ENCODE measurements at regions not wholly inside any gene's neighbourhood (a gene's known extent, or its start where the extent isn't known, plus 50 kb on each side); places are given as distances from the start of the nearest gene placed in this dataset.

DNA sequence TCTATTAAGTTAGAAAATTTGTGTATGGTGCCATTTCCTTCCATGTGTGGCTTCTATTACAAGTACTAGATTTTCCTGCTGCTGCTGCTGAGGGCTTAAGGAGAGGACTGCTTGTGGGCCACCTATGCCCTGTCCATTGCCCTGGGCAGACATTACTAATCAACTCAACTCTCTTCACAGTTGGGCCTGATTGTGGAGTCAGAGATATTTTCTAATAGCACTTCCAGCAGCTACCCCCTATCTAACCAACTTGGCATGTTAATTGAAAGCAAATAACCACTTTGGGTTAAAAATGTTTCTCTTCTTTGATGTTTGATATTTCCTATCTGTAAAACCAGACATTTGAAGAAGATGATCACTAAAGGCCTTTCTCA lies 242.0 kb downstream of the EDEM1 start:
- no peak overlapping the region for H3K27ac ChIP-seq (ENCODE audit: insufficient read depth, low read depth, low read length)
- H3K9me1 ChIP-seq (replicated peaks; ENCODE audit: control insufficient read depth, extremely low read depth, insufficient read depth, low read length): no peaks in the 10 kb centered on the region
- intact Hi-C loops (cut with micrococcal nuclease) (no loop called here), dilution Hi-C loops (cut with MboI; ENCODE audit: extremely low pct_ligation_motif_present, low sequenced_read_pairs) (no loop called here)
- no peak for DNase-seq (ENCODE audit: low read depth, low spot score)
- H4K20me1 ChIP-seq (replicated peaks; ENCODE audit: control insufficient read depth, extremely low read depth, insufficient read depth, low read length): no peaks in the 10 kb centered on the region
- H2AFZ ChIP-seq (ENCODE audit: low read depth, low read length): no peak overlapping the region
- H3K9ac ChIP-seq (replicated peaks; ENCODE audit: extremely low read depth, insufficient read depth, low read length): no peak overlapping the region
- H3K36me3 ChIP-seq (ENCODE audit: control insufficient read depth in 2 of 2, extremely low read depth in 1 of 2, insufficient read depth in 2 of 2, low read length in 2 of 2): no peaks in the 10 kb centered on the region
- FAIRE-seq: no peak
- no peaks in the 10 kb centered on the region for H3K27me3 ChIP-seq (ENCODE audit: control insufficient read depth in 2 of 2, insufficient read depth in 2 of 2, low read length in 2 of 2)
- H3K4me1 ChIP-seq (ENCODE audit: control insufficient read depth, extremely low read depth, insufficient read depth, low read length): no peaks in the 10 kb centered on the region
- ChIA-PET POLR2A (no interaction called here), CTCF (no interaction called here)
- TF ChIP-seq POLR2AphosphoS5 (IDR thresholded peaks at IDR 0.05; ENCODE audit: insufficient read depth, low read depth, low read length) (no peak), EZH2 (IDR thresholded peaks at IDR 0.05; ENCODE audit: borderline replicate concordance, low read depth, low read length, severe bottlenecking) (no peak), FOS (IDR thresholded peaks at IDR 0.05; ENCODE audit: borderline replicate concordance, insufficient read depth, low read length) (no peak), GATA2 (IDR thresholded peaks at IDR 0.05; ENCODE audit: insufficient read depth, insufficient read length, low read depth, low read length) (no peak), JUN (IDR thresholded peaks at IDR 0.05; ENCODE audit: borderline replicate concordance, insufficient read depth, insufficient read length, low read depth) (no peak), POLR2A (IDR thresholded peaks at IDR 0.05; ENCODE audit: low read depth, low read length) (no peak), MYC (IDR thresholded peaks at IDR 0.05; ENCODE audit: low read depth, low read length) (no peak)
- TF ChIP-seq, protein P1, sequence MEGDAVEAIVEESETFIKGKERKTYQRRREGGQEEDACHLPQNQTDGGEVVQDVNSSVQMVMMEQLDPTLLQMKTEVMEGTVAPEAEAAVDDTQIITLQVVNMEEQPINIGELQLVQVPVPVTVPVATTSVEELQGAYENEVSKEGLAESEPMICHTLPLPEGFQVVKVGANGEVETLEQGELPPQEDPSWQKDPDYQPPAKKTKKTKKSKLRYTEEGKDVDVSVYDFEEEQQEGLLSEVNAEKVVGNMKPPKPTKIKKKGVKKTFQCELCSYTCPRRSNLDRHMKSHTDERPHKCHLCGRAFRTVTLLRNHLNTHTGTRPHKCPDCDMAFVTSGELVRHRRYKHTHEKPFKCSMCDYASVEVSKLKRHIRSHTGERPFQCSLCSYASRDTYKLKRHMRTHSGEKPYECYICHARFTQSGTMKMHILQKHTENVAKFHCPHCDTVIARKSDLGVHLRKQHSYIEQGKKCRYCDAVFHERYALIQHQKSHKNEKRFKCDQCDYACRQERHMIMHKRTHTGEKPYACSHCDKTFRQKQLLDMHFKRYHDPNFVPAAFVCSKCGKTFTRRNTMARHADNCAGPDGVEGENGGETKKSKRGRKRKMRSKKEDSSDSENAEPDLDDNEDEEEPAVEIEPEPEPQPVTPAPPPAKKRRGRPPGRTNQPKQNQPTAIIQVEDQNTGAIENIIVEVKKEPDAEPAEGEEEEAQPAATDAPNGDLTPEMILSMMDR (IDR thresholded peaks at IDR 0.05; ENCODE audit: extremely low read depth in 1 of 2, insufficient read depth in 1 of 2, low read depth in 1 of 2, low read length in 2 of 2): no peak
- TF ChIP-seq, protein P2, sequence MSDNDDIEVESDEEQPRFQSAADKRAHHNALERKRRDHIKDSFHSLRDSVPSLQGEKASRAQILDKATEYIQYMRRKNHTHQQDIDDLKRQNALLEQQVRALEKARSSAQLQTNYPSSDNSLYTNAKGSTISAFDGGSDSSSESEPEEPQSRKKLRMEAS (IDR thresholded peaks at IDR 0.05; ENCODE audit: insufficient read depth, insufficient read length): no peak
- no TSS peak for BruUV-seq (replicated peaks)
- no peak overlapping the region for H3K4me3 ChIP-seq (replicated peaks in 1 of 3; ENCODE audit: insufficient read depth in 1 of 3, low read depth in 1 of 3, low read length in 3 of 3)
- no peaks in the 10 kb centered on the region for H3K9me3 ChIP-seq (replicated peaks; ENCODE audit: control insufficient read depth, insufficient read depth, low read length)
- no peaks in the 10 kb centered on the region for H3K79me2 ChIP-seq (ENCODE audit: control insufficient read depth, insufficient read depth, low read length)
- H3K4me2 ChIP-seq (ENCODE audit: insufficient read depth, low read length): no peak overlapping the region

All from endothelial cell of umbilical vein (primary cell).